Neural crest cell (in vitro differentiated cells): ENCODE measurements at regions not wholly inside any gene's neighbourhood (a gene's known extent, or its start where the extent isn't known, plus 50 kb on each side); places are given as distances from the start of the nearest gene placed in this dataset.

Source experiments
- DNase-seq: peaks from one replicate; pipeline ENCODE4 v3.0.0; 2021; ENCODE audit warnings: low read depth, mixed read lengths, low spot score
- H3K27ac Mint-ChIP-seq: one replicate; pipeline ENCODE4 v1.8.0; 2021; ENCODE audit warnings: mild to moderate bottlenecking, mixed read lengths; ENCODE audit not compliant: unreplicated experiment
- H3K27me3 Mint-ChIP-seq: 2 replicates; pipeline ENCODE4 v1.8.0; 2021; ENCODE audit warnings: low read depth, mild to moderate bottlenecking, mixed read lengths
- H3K36me3 Mint-ChIP-seq: 2 replicates; pipeline ENCODE4 v1.8.0; 2021; ENCODE audit warnings: low read depth, mild to moderate bottlenecking, mixed read lengths
- H3K4me1 Mint-ChIP-seq: 2 replicates; pipeline ENCODE4 v1.8.0; 2021; ENCODE audit warnings: mixed read lengths
- H3K4me3 Mint-ChIP-seq: one replicate; pipeline ENCODE4 v1.8.0; 2021; ENCODE audit warnings: mild to moderate bottlenecking, mixed read lengths
- H3K9me3 Mint-ChIP-seq: 2 replicates; pipeline ENCODE4 v1.8.0; 2021; ENCODE audit warnings: mixed read lengths
- TF ChIP-seq, protein P1 (sequence below): fragments of 200-600 bp; sonication (generic); conservative IDR thresholded peaks from 2 replicates; pipeline ENCODE4 v1.5.0; 2021; ENCODE audit warnings: antibody characterized with exemption, mild to moderate bottlenecking

DNA sequence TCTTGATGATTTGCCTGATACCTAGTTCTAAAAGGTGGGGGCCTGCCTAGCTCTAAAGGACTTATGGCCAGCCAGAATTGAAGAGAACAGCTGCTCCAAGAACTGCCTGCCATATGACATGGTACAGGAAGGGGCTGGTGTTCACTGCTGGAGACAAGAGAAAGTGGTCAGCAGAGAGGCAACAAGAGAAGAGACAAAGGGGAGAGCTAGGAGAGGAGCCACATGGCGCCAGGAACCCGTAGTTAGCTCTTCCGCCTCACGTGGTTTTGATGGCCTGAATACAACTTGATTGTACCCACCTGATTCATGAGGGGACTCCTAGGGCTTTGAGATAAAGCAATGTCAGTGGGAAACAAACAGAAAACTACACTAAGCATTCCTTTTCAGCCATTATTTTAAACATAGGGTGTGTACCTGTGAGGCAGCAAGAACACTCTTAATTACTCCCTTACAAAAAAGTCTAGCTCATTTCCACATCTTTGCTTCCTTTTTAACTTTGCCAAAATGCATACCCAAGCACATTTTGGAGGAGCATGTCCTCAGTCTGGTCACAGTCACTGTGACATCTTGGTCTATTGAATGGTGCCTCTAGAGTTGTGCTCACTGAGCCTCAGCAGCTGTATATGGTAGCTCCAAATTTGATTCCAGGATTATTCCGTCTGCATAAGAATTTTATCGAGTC is 71.6 kb downstream of the CCDC71L start:
- Mint-ChIP-seq H3K4me1 (no peaks in the 10 kb centered on the region), H3K36me3 (no peaks in the 10 kb centered on the region), H3K27ac (no peak overlapping the region), H3K27me3 (no peaks in the 10 kb centered on the region), H3K4me3 (no peak overlapping the region), H3K9me3 (no peaks in the 10 kb centered on the region)
- no peak for DNase-seq
- TF ChIP-seq, protein P1, sequence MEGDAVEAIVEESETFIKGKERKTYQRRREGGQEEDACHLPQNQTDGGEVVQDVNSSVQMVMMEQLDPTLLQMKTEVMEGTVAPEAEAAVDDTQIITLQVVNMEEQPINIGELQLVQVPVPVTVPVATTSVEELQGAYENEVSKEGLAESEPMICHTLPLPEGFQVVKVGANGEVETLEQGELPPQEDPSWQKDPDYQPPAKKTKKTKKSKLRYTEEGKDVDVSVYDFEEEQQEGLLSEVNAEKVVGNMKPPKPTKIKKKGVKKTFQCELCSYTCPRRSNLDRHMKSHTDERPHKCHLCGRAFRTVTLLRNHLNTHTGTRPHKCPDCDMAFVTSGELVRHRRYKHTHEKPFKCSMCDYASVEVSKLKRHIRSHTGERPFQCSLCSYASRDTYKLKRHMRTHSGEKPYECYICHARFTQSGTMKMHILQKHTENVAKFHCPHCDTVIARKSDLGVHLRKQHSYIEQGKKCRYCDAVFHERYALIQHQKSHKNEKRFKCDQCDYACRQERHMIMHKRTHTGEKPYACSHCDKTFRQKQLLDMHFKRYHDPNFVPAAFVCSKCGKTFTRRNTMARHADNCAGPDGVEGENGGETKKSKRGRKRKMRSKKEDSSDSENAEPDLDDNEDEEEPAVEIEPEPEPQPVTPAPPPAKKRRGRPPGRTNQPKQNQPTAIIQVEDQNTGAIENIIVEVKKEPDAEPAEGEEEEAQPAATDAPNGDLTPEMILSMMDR = no peak

DNA sequence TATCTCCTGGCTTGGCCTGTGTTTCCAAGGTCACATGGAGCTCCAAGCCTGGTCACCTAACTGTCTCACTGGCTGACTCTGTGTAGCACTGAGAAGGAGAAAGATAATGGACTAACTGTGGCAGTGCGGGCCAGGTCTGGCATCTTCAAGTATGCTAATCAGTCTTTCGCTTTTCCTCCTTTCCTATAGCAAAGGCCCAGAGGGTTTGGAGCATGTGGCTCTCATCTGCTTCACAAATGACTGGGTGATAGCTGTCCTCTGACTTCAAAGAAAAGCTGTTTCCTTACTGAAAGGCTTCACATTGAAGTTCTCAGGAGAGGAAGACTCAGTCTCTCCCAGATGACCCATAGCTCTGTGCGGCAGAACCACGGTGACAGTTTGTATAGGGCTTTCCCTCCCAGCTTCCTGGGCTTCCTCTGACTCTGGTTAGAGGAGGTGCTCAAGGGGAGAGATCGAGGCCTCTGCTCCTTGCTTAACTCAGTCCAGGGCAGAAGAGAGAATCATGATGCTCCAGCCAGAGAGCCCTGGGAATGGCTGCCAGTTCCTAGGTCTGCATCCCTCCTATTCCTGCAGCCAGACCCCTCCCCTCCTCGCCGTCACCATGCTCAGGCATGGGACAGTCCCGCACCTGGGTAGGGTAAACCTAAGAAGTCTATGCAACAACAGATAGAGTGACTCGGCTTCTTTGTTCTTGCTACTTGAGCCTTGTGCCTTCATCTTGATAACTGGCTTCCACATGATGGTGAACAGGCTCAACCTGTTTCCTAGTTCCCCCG is 72.3 kb downstream of the CCDC71L start:
- Mint-ChIP-seq H3K27me3 (no peaks in the 10 kb centered on the region), H3K4me3 (no peak overlapping the region), H3K27ac (peak overlapping the region; percentile 52), H3K9me3 (peaks cover 2% of the 10 kb centered on the region), H3K36me3 (no peaks in the 10 kb centered on the region), H3K4me1 (no peaks in the 10 kb centered on the region)
- TF ChIP-seq, protein P1 = no peak
- DNase-seq = no peak

DNA sequence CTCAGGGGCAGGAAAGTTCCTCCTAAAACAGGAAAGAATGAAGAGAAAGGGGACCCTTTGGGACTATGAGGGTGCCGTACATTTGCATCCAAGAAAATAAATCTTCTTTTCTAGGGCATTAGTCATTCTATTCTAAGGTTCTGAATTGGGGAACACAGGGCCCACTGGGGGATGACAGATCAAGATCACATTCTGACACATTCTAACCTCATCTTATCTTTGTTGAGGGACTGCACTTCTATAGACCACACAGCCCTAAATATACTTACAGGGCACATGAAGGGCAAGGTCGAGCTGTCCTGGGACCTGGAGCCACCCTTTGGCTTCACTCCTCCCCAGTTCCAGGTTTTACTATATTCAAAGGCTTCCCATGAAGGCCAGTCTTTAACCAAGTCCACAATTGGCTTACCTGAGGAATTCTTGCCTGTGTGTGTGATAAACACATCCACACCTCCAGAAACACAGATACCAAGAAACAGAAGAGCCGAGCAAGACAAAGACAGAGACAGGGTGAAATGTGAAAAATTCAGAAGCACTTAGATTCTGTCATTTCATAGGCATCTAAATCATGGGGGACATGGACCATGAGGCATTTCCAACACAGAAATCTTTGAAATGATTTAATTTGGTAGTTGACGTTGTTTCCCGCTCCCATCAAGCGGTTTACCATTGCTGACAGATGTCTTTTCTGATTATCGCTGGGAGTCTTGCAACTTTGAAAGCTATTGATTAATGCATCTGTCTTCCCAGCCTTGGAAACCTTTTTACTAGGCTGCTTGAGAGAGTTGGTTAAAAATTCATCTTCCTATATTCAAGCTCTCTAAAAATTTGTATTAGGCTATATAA is 75.8 kb downstream of the CCDC71L start:
- H3K36me3 Mint-ChIP-seq = no peaks in the 10 kb centered on the region
- TF ChIP-seq, protein P1 = no peak
- H3K27ac Mint-ChIP-seq = no peak overlapping the region
- H3K9me3 Mint-ChIP-seq = peaks cover 4% of the 10 kb centered on the region
- no peaks in the 10 kb centered on the region for H3K27me3 Mint-ChIP-seq
- no peaks in the 10 kb centered on the region for H3K4me1 Mint-ChIP-seq
- no peak for DNase-seq
- no peak overlapping the region for H3K4me3 Mint-ChIP-seq

DNA sequence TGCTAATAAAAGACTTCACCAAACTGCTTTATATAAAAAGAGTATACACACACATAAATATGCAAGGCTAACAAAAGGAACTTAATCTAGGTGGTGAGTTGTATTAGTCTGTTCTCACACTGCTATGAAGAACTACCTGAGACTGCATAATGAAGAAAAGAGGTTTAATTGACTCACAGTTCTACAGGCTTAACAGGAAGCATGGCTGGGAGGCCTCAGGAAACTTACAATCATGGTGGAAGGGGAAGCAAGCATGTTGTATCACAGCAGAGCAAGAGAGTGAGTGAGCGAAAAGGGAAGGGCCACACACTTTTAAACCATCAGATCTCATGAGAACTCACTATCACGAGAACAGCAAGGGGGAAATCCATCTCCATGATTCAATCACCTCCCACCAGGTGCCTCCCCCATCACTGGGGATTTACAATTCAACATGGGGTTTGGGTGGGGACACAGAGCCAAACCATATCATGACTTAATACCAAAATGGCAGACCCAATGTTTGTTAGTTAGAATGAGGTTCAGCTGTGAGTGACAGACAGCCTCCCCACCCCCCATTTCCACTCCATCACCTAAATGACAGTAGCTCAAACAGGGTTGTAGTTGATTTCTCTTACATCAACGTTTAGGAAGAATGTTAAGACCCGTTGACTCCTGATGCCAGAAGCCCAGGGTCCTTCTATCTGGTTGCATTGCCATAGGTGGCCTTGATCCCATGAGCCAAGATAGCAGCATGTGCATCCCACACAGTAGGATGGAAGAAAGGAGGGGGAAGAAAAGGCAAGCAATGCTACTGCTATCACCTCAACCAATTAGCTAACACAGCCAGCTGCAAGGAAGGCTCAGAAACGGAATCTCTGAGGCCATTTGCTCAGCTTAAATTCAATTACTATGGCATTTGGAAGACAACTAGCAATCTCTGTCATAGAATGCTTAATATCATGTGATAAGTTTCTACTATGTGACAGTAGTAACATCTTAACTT is 77.0 kb downstream of the CCDC71L start:
- no peaks in the 10 kb centered on the region for H3K27me3 Mint-ChIP-seq
- no peak for DNase-seq
- H3K4me1 Mint-ChIP-seq = no peaks in the 10 kb centered on the region
- TF ChIP-seq, protein P1 = no peak
- no peak overlapping the region for H3K27ac Mint-ChIP-seq
- no peaks in the 10 kb centered on the region for H3K36me3 Mint-ChIP-seq
- peaks cover 4% of the 10 kb centered on the region for H3K9me3 Mint-ChIP-seq
- no peak overlapping the region for H3K4me3 Mint-ChIP-seq

DNA sequence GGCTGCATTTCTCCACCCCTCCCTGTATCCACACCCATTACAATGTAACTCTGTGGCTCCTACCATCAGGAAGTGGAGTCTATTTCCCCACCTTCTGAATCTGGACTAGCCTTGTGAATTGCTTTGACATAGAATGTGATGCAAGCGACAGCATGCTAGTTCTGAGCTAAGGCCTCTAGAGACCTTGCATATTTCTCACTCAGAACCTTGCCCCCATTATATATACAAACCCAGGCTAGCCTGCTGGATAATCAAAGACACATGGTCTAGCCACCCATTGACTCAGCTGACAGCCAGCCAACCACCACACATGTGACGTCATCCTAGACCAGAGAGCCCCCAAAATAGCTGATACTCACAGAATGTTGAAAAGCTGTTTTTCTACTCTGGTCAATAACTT is 77.9 kb downstream of the CCDC71L start:
- Mint-ChIP-seq H3K27me3 (no peaks in the 10 kb centered on the region), H3K36me3 (no peaks in the 10 kb centered on the region), H3K4me3 (no peak overlapping the region), H3K9me3 (peaks cover 4% of the 10 kb centered on the region), H3K4me1 (no peaks in the 10 kb centered on the region), H3K27ac (no peak overlapping the region)
- no peak for DNase-seq
- TF ChIP-seq, protein P1 = no peak
